HepG2 (cell line): ENCODE measurements at regions not wholly inside any gene's neighbourhood (a gene's known extent, or its start where the extent isn't known, plus 50 kb on each side); places are given as distances from the start of the nearest gene placed in this dataset.
A peak's percentile ranks its signal among the peaks of the same experiment; 100 is the strongest.

Source experiments
- ATAC-seq: fragments of 200-7000 bp; cut with Tn5 transposase; 3 replicates; pipeline ENCODE4 v1.9.1; 2020; ENCODE audit warnings: mild to moderate bottlenecking, moderate library complexity
- BruUV-seq: library from RNA; stranded (reverse); fragments of 400-500 nt; replicated peaks from 2 replicates; lab custom pipeline; 2021; lab: Mats Ljungman, UMichigan
- CTCF ChIA-PET: fragments of 300-600 bp; formaldehyde crosslinking; extraction: SDS; loops from one replicate; lab custom pipeline; 2021; ENCODE audit warnings: low total read pairs, inconsistent platforms, low intra/inter-chr PET ratio; lab: Yijun Ruan, JAX
- POLR2A ChIA-PET: fragments of 350-600 bp; sonication (Branson Sonifier 250); formaldehyde crosslinking; loops from one replicate; lab custom pipeline; 2020; ENCODE audit warnings: antibody characterized with exemption, inconsistent platforms; lab: Yijun Ruan, JAX
- DNase-seq: peaks from one replicate; pipeline ENCODE4 v3.0.0-alpha.2; 2015; ENCODE audit warnings: low spot score
- FAIRE-seq: peaks from 3 replicates; lab custom pipeline; 2011; peaks lifted over from hg19 to GRCh38; lab: Jason Lieb, UNC
- H2AFZ ChIP-seq: one replicate; pipeline ENCODE4 v1.6.1; 2011; ENCODE audit warnings: low read length, inconsistent platforms
- H3K27ac ChIP-seq: fragments of 300-600 bp; 3 replicates; pipeline ENCODE4 v1.8.0; 2011; ENCODE audit warnings: mixed run types, mild to moderate bottlenecking, mixed read lengths, low read length, inconsistent platforms; ENCODE audit not compliant: insufficient read depth; ENCODE audit errors: extremely low read length
- H3K27me3 ChIP-seq, 2 experiments: fragments of 200-600 bp in 1 of 2; 2 replicates in 1 of 2; 3 replicates in 1 of 2; pipeline versions ENCODE4 v1.6.0 to v1.8.0; 2011; ENCODE audit warnings: low read length in 2 of 2, mild to moderate bottlenecking in 2 of 2, moderate library complexity in 2 of 2, inconsistent platforms in 1 of 2; ENCODE audit not compliant: insufficient read depth in 2 of 2, control insufficient read depth in 1 of 2
- H3K36me3 ChIP-seq, 2 experiments: fragments of 200-600 bp in 1 of 2; replicated peaks in 1 of 2; 2 replicates in 1 of 2; 3 replicates in 1 of 2; pipeline versions ENCODE4 v1.5.1 to v1.8.0; 2011; ENCODE audit warnings: low read length in 2 of 2, inconsistent platforms in 1 of 2; ENCODE audit not compliant: insufficient read depth in 2 of 2, control insufficient read depth in 1 of 2
- H3K4me1 ChIP-seq: 2 replicates; pipeline ENCODE4 v1.5.1; 2012; ENCODE audit warnings: low read length, inconsistent platforms; ENCODE audit not compliant: insufficient read depth
- H3K4me2 ChIP-seq: 2 replicates; pipeline ENCODE4 v1.6.0; 2011; ENCODE audit warnings: low read depth, low read length, inconsistent platforms
- H3K4me3 ChIP-seq, 3 experiments: fragments of 200-600 bp in 1 of 3; sonication (generic), shearing (Covaris generic) in 1 of 3; replicated peaks in 1 of 3; 2 replicates each; pipeline ENCODE4 v1.5.1; 2011 to 2016; ENCODE audit warnings: low read length in 3 of 3, inconsistent platforms in 2 of 3, low read depth in 2 of 3, mild to moderate bottlenecking in 2 of 3, control low read depth in 1 of 3, mixed read lengths in 1 of 3; ENCODE audit not compliant: insufficient read depth in 1 of 3
- H3K79me2 ChIP-seq: one replicate; pipeline ENCODE4 v1.6.1; 2011; ENCODE audit warnings: low read length, inconsistent platforms; ENCODE audit not compliant: insufficient read depth
- H3K9ac ChIP-seq: 2 replicates; pipeline ENCODE4 v1.6.0; 2011; ENCODE audit warnings: mild to moderate bottlenecking, low read depth, low read length, inconsistent platforms; ENCODE audit not compliant: insufficient read depth
- H3K9me3 ChIP-seq: 2 replicates; pipeline ENCODE4 v1.5.1; 2012; ENCODE audit warnings: mild to moderate bottlenecking, low read length
- H4K20me1 ChIP-seq: 2 replicates; pipeline ENCODE4 v1.6.0; 2011; ENCODE audit warnings: inconsistent platforms, mild to moderate bottlenecking, low read length, moderate library complexity; ENCODE audit not compliant: insufficient read depth
- WGBS: methylation state at CpG from one replicate; pipeline ENCODE4 v1.1.6; 2017; ENCODE audit warnings: low lambda C conversion rate; 5-methylcytosine and 5-hydroxymethylcytosine counted together
- in situ Hi-C: cut with HindIII; loops from 2 replicates; pipeline ENCODE4 v1.10.0; 2017; ENCODE audit warnings: low pct_unique_long_range_greater_than_20kb; ENCODE audit not compliant: extremely low pct_ligation_motif_present
- intact Hi-C: fragments of 100-400 bp; cut with micrococcal nuclease; formaldehyde crosslinking; loops from one replicate; pipeline ENCODE4 v1.10.0; 2022; ENCODE audit not compliant: unreplicated experiment
- TF ChIP-seq, protein P1 (sequence below): sonication (generic); formaldehyde crosslinking; IDR thresholded peaks from 2 replicates; pipeline ENCODE4 v1.4.0; 2020; ENCODE audit warnings: missing genetic modification reagents, borderline replicate concordance
- TF ChIP-seq, protein P2 (sequence below): sonication (generic); formaldehyde crosslinking; IDR thresholded peaks from 2 replicates; pipeline ENCODE4 v1.5.0; 2020; ENCODE audit warnings: mild to moderate bottlenecking, missing genetic modification reagents

DNA sequence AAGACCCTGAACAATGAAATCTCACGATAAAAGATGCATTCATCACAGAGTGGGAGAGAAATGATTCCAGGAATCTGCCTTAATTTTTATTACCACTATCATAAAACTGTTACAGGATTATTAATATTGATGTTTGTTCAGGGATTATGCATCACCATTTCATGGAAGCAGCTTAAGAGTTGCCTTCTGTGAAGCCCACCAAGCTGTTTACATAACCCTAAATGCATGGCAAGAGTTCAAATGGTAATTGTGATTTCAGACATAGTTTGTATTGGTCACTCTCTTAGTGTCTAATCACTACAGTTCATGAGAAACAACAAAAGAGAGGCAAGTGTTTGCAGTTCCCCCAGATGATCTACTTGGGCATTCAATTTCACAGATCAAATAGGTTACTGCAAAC lies 527.7 kb downstream of the RPS29 start:
- no peak overlapping the region for H3K9ac ChIP-seq
- H3K27ac ChIP-seq, result peak overlapping the region; percentile 51
- CTCF ChIA-PET, result no interaction called here
- no peaks in the 10 kb centered on the region for H3K79me2 ChIP-seq
- H3K27me3 ChIP-seq, result no peaks in the 10 kb centered on the region
- TF ChIP-seq, protein P1, sequence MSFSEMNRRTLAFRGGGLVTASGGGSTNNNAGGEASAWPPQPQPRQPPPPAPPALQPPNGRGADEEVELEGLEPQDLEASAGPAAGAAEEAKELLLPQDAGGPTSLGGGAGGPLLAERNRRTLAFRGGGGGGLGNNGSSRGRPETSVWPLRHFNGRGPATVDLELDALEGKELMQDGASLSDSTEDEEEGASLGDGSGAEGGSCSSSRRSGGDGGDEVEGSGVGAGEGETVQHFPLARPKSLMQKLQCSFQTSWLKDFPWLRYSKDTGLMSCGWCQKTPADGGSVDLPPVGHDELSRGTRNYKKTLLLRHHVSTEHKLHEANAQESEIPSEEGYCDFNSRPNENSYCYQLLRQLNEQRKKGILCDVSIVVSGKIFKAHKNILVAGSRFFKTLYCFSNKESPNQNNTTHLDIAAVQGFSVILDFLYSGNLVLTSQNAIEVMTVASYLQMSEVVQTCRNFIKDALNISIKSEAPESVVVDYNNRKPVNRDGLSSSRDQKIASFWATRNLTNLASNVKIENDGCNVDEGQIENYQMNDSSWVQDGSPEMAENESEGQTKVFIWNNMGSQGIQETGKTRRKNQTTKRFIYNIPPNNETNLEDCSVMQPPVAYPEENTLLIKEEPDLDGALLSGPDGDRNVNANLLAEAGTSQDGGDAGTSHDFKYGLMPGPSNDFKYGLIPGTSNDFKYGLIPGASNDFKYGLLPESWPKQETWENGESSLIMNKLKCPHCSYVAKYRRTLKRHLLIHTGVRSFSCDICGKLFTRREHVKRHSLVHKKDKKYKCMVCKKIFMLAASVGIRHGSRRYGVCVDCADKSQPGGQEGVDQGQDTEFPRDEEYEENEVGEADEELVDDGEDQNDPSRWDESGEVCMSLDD (CRISPR knock-in tag), result no peak
- TF ChIP-seq, protein P2, sequence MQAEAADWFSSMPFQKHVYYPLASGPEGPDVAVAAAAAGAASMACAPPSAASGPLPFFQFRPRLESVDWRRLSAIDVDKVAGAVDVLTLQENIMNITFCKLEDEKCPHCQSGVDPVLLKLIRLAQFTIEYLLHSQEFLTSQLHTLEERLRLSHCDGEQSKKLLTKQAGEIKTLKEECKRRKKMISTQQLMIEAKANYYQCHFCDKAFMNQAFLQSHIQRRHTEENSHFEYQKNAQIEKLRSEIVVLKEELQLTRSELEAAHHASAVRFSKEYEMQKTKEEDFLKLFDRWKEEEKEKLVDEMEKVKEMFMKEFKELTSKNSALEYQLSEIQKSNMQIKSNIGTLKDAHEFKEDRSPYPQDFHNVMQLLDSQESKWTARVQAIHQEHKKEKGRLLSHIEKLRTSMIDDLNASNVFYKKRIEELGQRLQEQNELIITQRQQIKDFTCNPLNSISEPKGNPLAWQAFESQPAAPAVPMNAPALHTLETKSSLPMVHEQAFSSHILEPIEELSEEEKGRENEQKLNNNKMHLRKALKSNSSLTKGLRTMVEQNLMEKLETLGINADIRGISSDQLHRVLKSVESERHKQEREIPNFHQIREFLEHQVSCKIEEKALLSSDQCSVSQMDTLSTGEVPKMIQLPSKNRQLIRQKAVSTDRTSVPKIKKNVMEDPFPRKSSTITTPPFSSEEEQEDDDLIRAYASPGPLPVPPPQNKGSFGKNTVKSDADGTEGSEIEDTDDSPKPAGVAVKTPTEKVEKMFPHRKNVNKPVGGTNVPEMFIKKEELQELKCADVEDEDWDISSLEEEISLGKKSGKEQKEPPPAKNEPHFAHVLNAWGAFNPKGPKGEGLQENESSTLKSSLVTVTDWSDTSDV, result no peak
- H3K9me3 ChIP-seq, result no peaks in the 10 kb centered on the region
- H3K36me3 ChIP-seq, result no peaks in the 10 kb centered on the region
- H2AFZ ChIP-seq, result no peak overlapping the region
- H4K20me1 ChIP-seq, result no peaks in the 10 kb centered on the region
- no peak overlapping the region for H3K4me3 ChIP-seq
- intact Hi-C loops (no loop called here), in situ Hi-C loops (no loop called here)
- FAIRE-seq (no peak), DNase-seq (no peak), ATAC-seq (no peak)
- peaks cover 22% of the 10 kb centered on the region for H3K4me1 ChIP-seq
- H3K4me2 ChIP-seq, result no peak overlapping the region
- POLR2A ChIA-PET, result no interaction called here
- WGBS, result 0% methylated on average over 1 of the region's 1 CpG
- no TSS peak for BruUV-seq
